ENCODE measurements at regions not wholly inside any gene's neighbourhood (a gene's known extent, or its start where the extent isn't known, plus 50 kb on each side); places are given as distances from the start of the nearest gene placed in this dataset.

GRCh38 chr3:30357897-30358296 is 248.5 kb upstream of the TGFBR2 start:
- no peak for TF ChIP-seq CTCF (IDR thresholded peaks at IDR 0.05)
- TF ChIP-seq POLR2A (IDR thresholded peaks at IDR 0.05), result no peak

Measured in Peyer's patch (tissue), 4 donors.